ENCODE measurements at regions not wholly inside any gene's neighbourhood (a gene's known extent, or its start where the extent isn't known, plus 50 kb on each side); places are given as distances from the start of the nearest gene placed in this dataset.

DNA sequence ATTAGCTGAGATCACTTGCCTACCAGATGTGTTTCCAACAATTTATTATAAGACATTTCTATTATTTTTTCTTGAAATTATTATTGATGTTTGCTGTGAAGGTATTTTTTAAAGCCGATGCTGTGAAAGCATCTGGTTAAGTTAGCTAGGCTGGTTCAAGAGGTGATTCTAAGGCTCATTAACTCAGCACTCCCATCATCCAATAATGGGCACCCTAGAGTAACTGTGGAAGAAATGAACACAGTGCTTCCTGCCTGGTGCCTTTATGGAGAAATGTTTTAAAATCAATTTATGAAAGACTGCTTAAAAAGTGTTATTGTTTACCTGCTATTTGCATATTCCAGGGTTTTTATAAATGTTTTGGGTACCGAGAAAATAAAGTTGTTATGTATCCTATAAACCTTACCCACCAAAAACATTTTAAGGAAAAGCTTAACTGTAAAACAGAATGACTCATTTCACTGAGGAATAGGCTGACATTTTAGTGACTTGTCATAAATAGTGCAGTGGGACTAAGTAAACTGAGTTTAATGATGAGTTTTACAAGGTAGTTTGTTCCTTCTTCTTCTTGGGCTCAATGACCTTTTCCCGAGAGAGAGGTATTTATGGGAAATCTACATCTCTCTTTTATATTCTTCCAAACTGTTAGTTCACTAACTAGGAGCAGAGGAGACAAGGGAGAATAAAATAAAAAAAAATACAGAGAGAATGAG, 310.0 kb upstream of the AADAT start:
- Histone ChIP-seq H2BK20ac (ENCODE audit: low read length) (no peak overlapping the region), H2BK12ac (ENCODE audit: low read depth, low read length) (no peak overlapping the region), H3K14ac (ENCODE audit: insufficient read length) (no peak overlapping the region), H3K56ac (replicated peaks; ENCODE audit: insufficient read length, low read depth, low read length) (no peak overlapping the region), H4K5ac (ENCODE audit: insufficient read length, low read depth, low read length) (no peak overlapping the region), H4K20me1 (replicated peaks in 1 of 2; ENCODE audit: control insufficient read depth in 1 of 2, insufficient read depth in 2 of 2, low read length in 2 of 2) (no peaks in the 10 kb centered on the region), H3K4me3 (ENCODE audit: extremely low read depth in 1 of 4, insufficient read depth in 2 of 4, low read depth in 3 of 4, low read length in 4 of 4) (no peak overlapping the region), H3K4me2 (ENCODE audit: insufficient read depth in 1 of 2, low read depth in 2 of 2, low read length in 2 of 2) (no peak overlapping the region), H2BK15ac (ENCODE audit: low read length) (no peak overlapping the region), H3K27me3 (replicated peaks in 1 of 4; ENCODE audit: control insufficient read depth in 3 of 4, extremely low read depth in 1 of 4, insufficient read depth in 3 of 4, low read length in 3 of 4) (no peaks in the 10 kb centered on the region), H4K8ac (ENCODE audit: extremely low read depth, insufficient read depth, low read length) (no peak overlapping the region), H4K91ac (replicated peaks; ENCODE audit: insufficient read length, low read length) (no peak overlapping the region), H3K36me3 (ENCODE audit: control insufficient read depth in 2 of 4, insufficient read depth in 4 of 4, low read length in 3 of 4) (no peaks in the 10 kb centered on the region), H2BK120ac (replicated peaks; ENCODE audit: low read depth, low read length) (no peak overlapping the region), H3K4ac (replicated peaks; ENCODE audit: insufficient read length, low read depth, low read length) (no peak overlapping the region), H3K4me1 (replicated peaks in 1 of 4; ENCODE audit: control insufficient read depth in 3 of 4, insufficient read depth in 4 of 4, low read length in 3 of 4) (no peaks in the 10 kb centered on the region), H2AK5ac (ENCODE audit: low read depth, low read length) (no peak overlapping the region), H3K18ac (ENCODE audit: extremely low read depth, low read length) (no peak overlapping the region), H3K79me1 (ENCODE audit: low read depth, low read length) (no peaks in the 10 kb centered on the region), H3K79me2 (ENCODE audit: control insufficient read depth in 1 of 2, insufficient read depth in 2 of 2, low read length in 2 of 2) (no peaks in the 10 kb centered on the region), H3K27ac (ENCODE audit: low read depth, low read length) (no peak overlapping the region), H3K23ac (ENCODE audit: insufficient read length) (no peak overlapping the region), H3K23me2 (ENCODE audit: low read depth, low read length) (no peaks in the 10 kb centered on the region), H2BK5ac (ENCODE audit: low read depth, low read length) (no peak overlapping the region), H2AFZ (ENCODE audit: low read length) (no peak overlapping the region), H3K9me3 (ENCODE audit: insufficient read depth in 2 of 2, low read depth in 1 of 2, low read length in 1 of 2) (no peaks in the 10 kb centered on the region), H3K9ac (replicated peaks in 1 of 4; ENCODE audit: extremely low read depth in 1 of 4, low read depth in 3 of 4, low read length in 3 of 4) (no peak overlapping the region)
- no peak for DNase-seq (ENCODE audit: low read depth in 1 of 2, low spot score in 2 of 2)
- ChIA-PET CTCF (ENCODE audit: partially characterized antibody) (interaction anchor here (0.8 to 2.3 kb wide), 5 partner anchors 9 to 141 kb away, joined by 3 to 11 read pairs (median 4); no protein-coding TSS in a partner anchor), POLR2A (ENCODE audit: partially characterized antibody) (no interaction called here)
- FAIRE-seq = no peak
- WGBS, 2 experiments (ENCODE audit: extremely low coverage in 1 of 2, insufficient coverage in 1 of 2, insufficient read length in 1 of 2, insufficient replicate concordance in 2 of 2, low coverage in 1 of 2, low lambda C conversion rate in 2 of 2, missing lambda C conversion rate in 1 of 2) = 95% methylated on average over 3 of the region's 3 CpGs; no CpG with 5 or more reads in 1 of the 2 experiments
- TF ChIP-seq BACH1 (IDR thresholded peaks at IDR 0.05; ENCODE audit: low read length) (no peak), POLR2A (IDR thresholded peaks at IDR 0.05; ENCODE audit: control extremely low read depth in 1 of 2, low read depth in 2 of 2, low read length in 2 of 2) (no peak), TAF7 (optimal IDR thresholded peaks at IDR 0.05; ENCODE audit: borderline replicate concordance, low read depth, low read length) (no peak), JUND (IDR thresholded peaks at IDR 0.05; ENCODE audit: low read length) (no peak), CHD2 (IDR thresholded peaks at IDR 0.05; ENCODE audit: low read length) (no peak), NRF1 (IDR thresholded peaks at IDR 0.05; ENCODE audit: low read depth, low read length) (no peak), RNF2 (IDR thresholded peaks at IDR 0.05; ENCODE audit: borderline replicate concordance, low read depth, low read length, missing control alignments, poor library complexity, severe bottlenecking) (no peak), EGR1 (IDR thresholded peaks at IDR 0.05; ENCODE audit: borderline replicate concordance, low read depth, low read length) (no peak)
